ENCODE measurements at regions not wholly inside any gene's neighbourhood (a gene's known extent, or its start where the extent isn't known, plus 50 kb on each side); places are given as distances from the start of the nearest gene placed in this dataset.

DNA sequence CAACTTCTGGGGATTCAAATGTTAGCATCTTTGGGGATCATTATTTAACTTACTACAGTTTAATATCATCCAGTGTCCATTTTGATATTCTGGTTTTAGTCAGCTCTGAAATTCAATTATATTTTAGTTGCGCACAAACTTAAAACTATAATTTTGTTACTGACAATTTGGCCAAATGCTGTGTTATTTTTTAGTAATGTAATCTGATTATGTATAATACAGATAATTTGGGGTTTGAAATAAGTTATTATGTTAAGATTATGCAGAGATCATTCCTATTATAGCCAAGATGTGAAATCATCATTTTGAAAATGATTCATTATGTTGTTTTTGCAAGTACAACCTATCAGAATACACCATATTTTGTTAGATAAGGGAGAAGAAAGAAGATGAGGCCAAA is 706.1 kb downstream of the ROBO2 start:
- Histone ChIP-seq H3K4me2 (ENCODE audit: insufficient read depth, insufficient read length, low read length) (no peak overlapping the region), H3K23me2 (ENCODE audit: insufficient read length, low read depth, low read length, poor library complexity, severe bottlenecking) (no peaks in the 10 kb centered on the region), H3K9me3 (ENCODE audit: control insufficient read depth, low read depth, low read length) (no peaks in the 10 kb centered on the region), H3K79me1 (ENCODE audit: insufficient read depth, low read depth, low read length, poor library complexity, severe bottlenecking) (no peaks in the 10 kb centered on the region), H3T11ph (ENCODE audit: low read length) (no peak overlapping the region), H4K20me1 (ENCODE audit: control insufficient read depth, insufficient read depth, insufficient read length) (no peaks in the 10 kb centered on the region), H3K4me1 (ENCODE audit: insufficient read depth, low read length) (no peaks in the 10 kb centered on the region), H3K27me3 (ENCODE audit: insufficient read depth, low read length) (no peaks in the 10 kb centered on the region), H3K9ac (ENCODE audit: extremely low read depth, insufficient read length, low read length) (no peak overlapping the region), H3K18ac (ENCODE audit: insufficient read length, low read depth, low read length) (no peak overlapping the region), H3K27ac (ENCODE audit: insufficient read length, low read depth, low read length) (no peak overlapping the region), H2AFZ (ENCODE audit: low read length) (no peak overlapping the region), H4K91ac (ENCODE audit: insufficient read length, low read depth, low read length) (no peak overlapping the region), H2BK12ac (ENCODE audit: insufficient read length, low read depth, low read length) (no peak overlapping the region), H3K4ac (ENCODE audit: low read depth, low read length) (no peak overlapping the region), H2AK5ac (ENCODE audit: insufficient read length, low read length) (no peak overlapping the region), H4K8ac (replicated peaks; ENCODE audit: insufficient read length, low read depth, low read length) (no peak overlapping the region), H3K23ac (ENCODE audit: insufficient read length, low read depth, low read length) (no peak overlapping the region), H2BK120ac (ENCODE audit: low read depth, low read length, poor library complexity, severe bottlenecking) (no peak overlapping the region), H2BK5ac (ENCODE audit: insufficient read length, low read length) (no peak overlapping the region), H2BK20ac (ENCODE audit: low read depth, low read length, poor library complexity, severe bottlenecking) (no peak overlapping the region), H2BK15ac (ENCODE audit: low read depth, low read length) (no peak overlapping the region), H3K56ac (ENCODE audit: insufficient read length, low read depth, low read length) (no peak overlapping the region), H3K14ac (ENCODE audit: insufficient read depth, low read length) (no peak overlapping the region), H4K5ac (ENCODE audit: insufficient read length, low read depth, low read length) (no peak overlapping the region), H3K79me2 (ENCODE audit: insufficient read depth, low read length) (no peaks in the 10 kb centered on the region)
- no peak for DNase-seq
- Mint-ChIP-seq H3K9me3 (no peaks in the 10 kb centered on the region), H3K36me3 (ENCODE audit: insufficient read depth in 1 of 3, low read depth in 3 of 3) (no peaks in the 10 kb centered on the region), H3K27ac (no peak overlapping the region), H3K4me1 (no peaks in the 10 kb centered on the region), H3K27me3 (ENCODE audit: low read depth) (no peaks in the 10 kb centered on the region), H3K4me3 (no peak overlapping the region)
- WGBS (ENCODE audit: extremely low coverage, insufficient read length, low lambda C conversion rate), result no CpG with 5 or more reads among the region's 1 CpG
- TF ChIP-seq, protein P1, sequence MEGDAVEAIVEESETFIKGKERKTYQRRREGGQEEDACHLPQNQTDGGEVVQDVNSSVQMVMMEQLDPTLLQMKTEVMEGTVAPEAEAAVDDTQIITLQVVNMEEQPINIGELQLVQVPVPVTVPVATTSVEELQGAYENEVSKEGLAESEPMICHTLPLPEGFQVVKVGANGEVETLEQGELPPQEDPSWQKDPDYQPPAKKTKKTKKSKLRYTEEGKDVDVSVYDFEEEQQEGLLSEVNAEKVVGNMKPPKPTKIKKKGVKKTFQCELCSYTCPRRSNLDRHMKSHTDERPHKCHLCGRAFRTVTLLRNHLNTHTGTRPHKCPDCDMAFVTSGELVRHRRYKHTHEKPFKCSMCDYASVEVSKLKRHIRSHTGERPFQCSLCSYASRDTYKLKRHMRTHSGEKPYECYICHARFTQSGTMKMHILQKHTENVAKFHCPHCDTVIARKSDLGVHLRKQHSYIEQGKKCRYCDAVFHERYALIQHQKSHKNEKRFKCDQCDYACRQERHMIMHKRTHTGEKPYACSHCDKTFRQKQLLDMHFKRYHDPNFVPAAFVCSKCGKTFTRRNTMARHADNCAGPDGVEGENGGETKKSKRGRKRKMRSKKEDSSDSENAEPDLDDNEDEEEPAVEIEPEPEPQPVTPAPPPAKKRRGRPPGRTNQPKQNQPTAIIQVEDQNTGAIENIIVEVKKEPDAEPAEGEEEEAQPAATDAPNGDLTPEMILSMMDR (conservative IDR thresholded peaks at IDR 0.05), result no peak
